Mesendoderm (in vitro differentiated cells): ENCODE measurements at regions not wholly inside any gene's neighbourhood (a gene's known extent, or its start where the extent isn't known, plus 50 kb on each side); places are given as distances from the start of the nearest gene placed in this dataset.
"Not testable (repeated sequence)": the region's sequence is repeated elsewhere in the genome, so short reads cannot be mapped to it uniquely, and the experiment has no call there.

Experiments used
- DNase-seq: peaks from one replicate; pipeline ENCODE4 v3.0.0; 2013
- H2AK5ac ChIP-seq: 2 replicates; pipeline ENCODE4 v1.6.1; 2013; ENCODE audit warnings: low read length, inconsistent platforms
- H2BK120ac ChIP-seq: 2 replicates; pipeline ENCODE4 v1.6.1; 2013; ENCODE audit warnings: low read depth, mild to moderate bottlenecking, low read length, moderate library complexity, mixed read lengths
- H2BK15ac ChIP-seq: replicated peaks from 2 replicates; pipeline ENCODE4 v1.6.1; 2013; ENCODE audit warnings: low read depth, mild to moderate bottlenecking, moderate library complexity
- H2BK5ac ChIP-seq: 2 replicates; pipeline ENCODE4 v1.6.1; 2013; ENCODE audit warnings: low read length, inconsistent platforms
- H3K18ac ChIP-seq: 2 replicates; pipeline ENCODE4 v1.6.1; 2013; ENCODE audit warnings: mild to moderate bottlenecking, low read length, mixed read lengths
- H3K23ac ChIP-seq: one replicate; pipeline ENCODE4 v1.6.1; 2013; ENCODE audit warnings: low read length
- H3K27ac ChIP-seq: 2 replicates; pipeline ENCODE4 v1.5.1; 2013; ENCODE audit warnings: low read depth, mild to moderate bottlenecking, inconsistent platforms, low read length, moderate library complexity
- H3K27me3 ChIP-seq: 2 replicates; pipeline ENCODE4 v1.6.1; 2013; ENCODE audit warnings: low read length, control low read depth, mild to moderate bottlenecking, inconsistent platforms; ENCODE audit not compliant: insufficient read depth, poor library complexity
- H3K36me3 ChIP-seq: 2 replicates; pipeline ENCODE4 v1.6.1; 2013; ENCODE audit warnings: low read length, inconsistent platforms; ENCODE audit not compliant: control insufficient read depth, insufficient read depth
- H3K4ac ChIP-seq: one replicate; pipeline ENCODE4 v1.6.1; 2013; ENCODE audit warnings: low read depth, mild to moderate bottlenecking, low read length, moderate library complexity
- H3K4me1 ChIP-seq: 2 replicates; pipeline ENCODE4 v1.6.1; 2013; ENCODE audit warnings: low read depth, low read length, inconsistent platforms; ENCODE audit not compliant: control insufficient read depth
- H3K4me2 ChIP-seq: 2 replicates; pipeline ENCODE4 v1.6.1; 2013; ENCODE audit warnings: low read length
- H3K4me3 ChIP-seq: 2 replicates; pipeline ENCODE4 v1.5.1; 2013; ENCODE audit warnings: mild to moderate bottlenecking, low read length
- H3K56ac ChIP-seq: one replicate; pipeline ENCODE4 v1.6.1; 2013; ENCODE audit warnings: low read length
- H3K79me1 ChIP-seq: 2 replicates; pipeline ENCODE4 v1.6.1; 2013; ENCODE audit warnings: low read length, inconsistent platforms
- H3K79me2 ChIP-seq: 2 replicates; pipeline ENCODE4 v1.6.1; 2013; ENCODE audit warnings: mild to moderate bottlenecking, low read length; ENCODE audit not compliant: control insufficient read depth, insufficient read depth
- H3K9ac ChIP-seq: 2 replicates; pipeline ENCODE4 v1.6.1; 2013; ENCODE audit warnings: low read length, inconsistent platforms
- H4K5ac ChIP-seq: one replicate; pipeline ENCODE4 v1.6.1; 2013; ENCODE audit warnings: low read length
- H4K8ac ChIP-seq: one replicate; pipeline ENCODE4 v1.6.1; 2013; ENCODE audit warnings: low read depth, mild to moderate bottlenecking, control low read depth, low read length, moderate library complexity
- WGBS: extraction: QIAGEN DNeasy Blood & Tissue Kit; methylation state at CpG from one replicate; pipeline ENCODE4 v1.1.7; 2013; ENCODE audit warnings: low lambda C conversion rate, missing lambda C conversion rate; ENCODE audit not compliant: insufficient coverage; ENCODE audit errors: extremely low coverage; 5-methylcytosine and 5-hydroxymethylcytosine counted together

- H3K23ac ChIP-seq: no peak overlapping the region
- H3K36me3 ChIP-seq: no peaks in the 10 kb centered on the region
- peak; percentile 8 for DNase-seq
- no peaks in the 10 kb centered on the region for H3K4me1 ChIP-seq
- H2AK5ac ChIP-seq: no peak overlapping the region
- H3K4ac ChIP-seq: no peak overlapping the region
- H3K27me3 ChIP-seq: no peaks in the 10 kb centered on the region
- no peak overlapping the region for H2BK120ac ChIP-seq
- no peak overlapping the region for H4K5ac ChIP-seq
- H3K18ac ChIP-seq: no peak overlapping the region
- no peaks in the 10 kb centered on the region for H3K79me1 ChIP-seq
- no peak overlapping the region for H2BK15ac ChIP-seq
- WGBS: no CpG with 5 or more reads among the region's 2 CpGs
- no peak overlapping the region for H3K27ac ChIP-seq
- no peaks in the 10 kb centered on the region for H3K79me2 ChIP-seq
- no peak overlapping the region for H3K4me3 ChIP-seq
- no peak overlapping the region for H2BK5ac ChIP-seq
- H3K4me2 ChIP-seq: no peak overlapping the region
- no peak overlapping the region for H3K56ac ChIP-seq
- H4K8ac ChIP-seq: no peak overlapping the region
- no peak overlapping the region for H3K9ac ChIP-seq
Measured at GRCh38 chr1:95770581-95770980, 536.6 kb downstream of the RWDD3 start.

- Histone ChIP-seq H3K18ac (no peak overlapping the region), H3K36me3 (no peaks in the 10 kb centered on the region), H4K8ac (no peak overlapping the region), H3K4me1 (no peaks in the 10 kb centered on the region), H3K4me2 (no peak overlapping the region), H4K5ac (no peak overlapping the region), H3K9ac (no peak overlapping the region), H2AK5ac (no peak overlapping the region), H2BK5ac (no peak overlapping the region), H3K4me3 (no peak overlapping the region), H3K56ac (no peak overlapping the region), H2BK120ac (no peak overlapping the region), H3K27me3 (no peaks in the 10 kb centered on the region), H3K27ac (no peak overlapping the region), H3K79me2 (no peaks in the 10 kb centered on the region), H3K4ac (no peak overlapping the region), H2BK15ac (no peak overlapping the region), H3K79me1 (no peaks in the 10 kb centered on the region), H3K23ac (no peak overlapping the region)
- WGBS: no CpG with 5 or more reads among the region's 2 CpGs
- no peak for DNase-seq
Measured at GRCh38 chr1:95778217-95778616, 544.2 kb downstream of the RWDD3 start.

- H4K5ac ChIP-seq: no peak overlapping the region
- no peaks in the 10 kb centered on the region for H3K4me1 ChIP-seq
- no peak overlapping the region for H2BK120ac ChIP-seq
- H3K36me3 ChIP-seq: no peaks in the 10 kb centered on the region
- no peak overlapping the region for H2AK5ac ChIP-seq
- H2BK15ac ChIP-seq: no peak overlapping the region
- no CpG with 5 or more reads among the region's 3 CpGs for WGBS
- H3K27me3 ChIP-seq: no peaks in the 10 kb centered on the region
- DNase-seq: no peak
- no peak overlapping the region for H2BK5ac ChIP-seq
- no peak overlapping the region for H3K18ac ChIP-seq
- H4K8ac ChIP-seq: no peak overlapping the region
- no peak overlapping the region for H3K4ac ChIP-seq
- H3K4me3 ChIP-seq: no peak overlapping the region
- no peaks in the 10 kb centered on the region for H3K79me2 ChIP-seq
- no peak overlapping the region for H3K56ac ChIP-seq
- H3K27ac ChIP-seq: no peak overlapping the region
- H3K9ac ChIP-seq: no peak overlapping the region
- no peak overlapping the region for H3K23ac ChIP-seq
- H3K4me2 ChIP-seq: no peak overlapping the region
- H3K79me1 ChIP-seq: no peaks in the 10 kb centered on the region
Measured at GRCh38 chr1:95780836-95781235, 546.8 kb downstream of the RWDD3 start.

GRCh38 chr1:95790136-95790535, 556.1 kb downstream of the RWDD3 start:
- no peak overlapping the region for H4K8ac ChIP-seq
- H3K79me1 ChIP-seq: no peaks in the 10 kb centered on the region
- H3K56ac ChIP-seq: no peak overlapping the region
- no peak overlapping the region for H2BK120ac ChIP-seq
- H2BK5ac ChIP-seq: no peak overlapping the region
- 100% methylated on average over 1 of the region's 3 CpGs for WGBS
- H4K5ac ChIP-seq: no peak overlapping the region
- no peak overlapping the region for H2AK5ac ChIP-seq
- no peaks in the 10 kb centered on the region for H3K4me1 ChIP-seq
- no peak overlapping the region for H2BK15ac ChIP-seq
- DNase-seq: no peak
- H3K4ac ChIP-seq: no peak overlapping the region
- H3K9ac ChIP-seq: no peak overlapping the region
- no peak overlapping the region for H3K4me3 ChIP-seq
- H3K4me2 ChIP-seq: no peak overlapping the region
- no peaks in the 10 kb centered on the region for H3K79me2 ChIP-seq
- no peaks in the 10 kb centered on the region for H3K36me3 ChIP-seq
- no peak overlapping the region for H3K18ac ChIP-seq
- no peak overlapping the region for H3K27ac ChIP-seq
- no peaks in the 10 kb centered on the region for H3K27me3 ChIP-seq
- H3K23ac ChIP-seq: no peak overlapping the region

- no peak overlapping the region for H3K9ac ChIP-seq
- H3K27ac ChIP-seq: no peak overlapping the region
- H3K4me3 ChIP-seq: no peak overlapping the region
- no peaks in the 10 kb centered on the region for H3K79me2 ChIP-seq
- no peaks in the 10 kb centered on the region for H3K27me3 ChIP-seq
- no peaks in the 10 kb centered on the region for H3K36me3 ChIP-seq
- no peak overlapping the region for H3K4me2 ChIP-seq
- WGBS: no CpG with 5 or more reads among the region's 5 CpGs
- peak; percentile 76 for DNase-seq
- H4K8ac ChIP-seq: no peak overlapping the region
- no peaks in the 10 kb centered on the region for H3K79me1 ChIP-seq
- H3K18ac ChIP-seq: no peak overlapping the region
- H3K4ac ChIP-seq: no peak overlapping the region
- no peak overlapping the region for H3K56ac ChIP-seq
- no peak overlapping the region for H2BK5ac ChIP-seq
- H2BK120ac ChIP-seq: no peak overlapping the region
- H3K23ac ChIP-seq: no peak overlapping the region
- no peak overlapping the region for H2BK15ac ChIP-seq
- no peak overlapping the region for H2AK5ac ChIP-seq
- no peaks in the 10 kb centered on the region for H3K4me1 ChIP-seq
- no peak overlapping the region for H4K5ac ChIP-seq
Measured at GRCh38 chr1:95793893-95794292, 559.9 kb downstream of the RWDD3 start.

GRCh38 chr1:95797761-95798160, 563.8 kb downstream of the RWDD3 start:
- not testable (repeated sequence) for H3K4me1 ChIP-seq, H3K79me2 ChIP-seq, H4K5ac ChIP-seq, DNase-seq, H3K4me3 ChIP-seq, H3K56ac ChIP-seq, H3K36me3 ChIP-seq, H3K27me3 ChIP-seq, H2AK5ac ChIP-seq, H3K18ac ChIP-seq, H3K4ac ChIP-seq, H3K9ac ChIP-seq, H3K27ac ChIP-seq, H2BK120ac ChIP-seq, H4K8ac ChIP-seq, H3K23ac ChIP-seq, H2BK15ac ChIP-seq, H2BK5ac ChIP-seq, H3K79me1 ChIP-seq, H3K4me2 ChIP-seq
- no CpG with 5 or more reads among the region's 2 CpGs for WGBS
